MM.1S (cell line): ENCODE measurements at regions not wholly inside any gene's neighbourhood (a gene's known extent, or its start where the extent isn't known, plus 50 kb on each side); places are given as distances from the start of the nearest gene placed in this dataset.

ENCODE experiments used
- DNase-seq: peaks from one replicate; pipeline ENCODE4 v3.0.0-alpha.2; 2015
- H2AFZ ChIP-seq: fragments of 300-600 bp; sonication (generic); 2 replicates; pipeline ENCODE4 v1.6.0; 2016; ENCODE audit warnings: antibody characterized with exemption, low read length
- H3F3A ChIP-seq: fragments of 300-600 bp; sonication (generic); 2 replicates; pipeline ENCODE4 v1.6.1; 2016; ENCODE audit warnings: mild to moderate bottlenecking, antibody characterized with exemption, low read length, moderate library complexity, mixed read lengths; ENCODE audit not compliant: insufficient read depth
- H3K27ac ChIP-seq: fragments of 300-600 bp; sonication (generic); 2 replicates; pipeline ENCODE4 v1.5.1; 2016; ENCODE audit warnings: mild to moderate bottlenecking, low read length
- H3K27me3 ChIP-seq: fragments of 300-600 bp; sonication (generic); replicated peaks from 2 replicates; pipeline ENCODE4 v1.6.0; 2016; ENCODE audit warnings: low read length; ENCODE audit not compliant: insufficient read depth
- H3K36me3 ChIP-seq: fragments of 300-600 bp; sonication (generic); replicated peaks from 2 replicates; pipeline ENCODE4 v1.6.1; 2016; ENCODE audit warnings: mild to moderate bottlenecking, low read length, mixed read lengths; ENCODE audit not compliant: insufficient read depth
- H3K4me1 ChIP-seq: fragments of 300-600 bp; sonication (generic); 2 replicates; pipeline ENCODE4 v1.6.1; 2016; ENCODE audit warnings: low read length, mixed read lengths
- H3K4me2 ChIP-seq: fragments of 300-600 bp; sonication (generic); 2 replicates; pipeline ENCODE4 v1.6.0; 2016; ENCODE audit warnings: low read depth, low read length
- H3K4me3 ChIP-seq: fragments of 300-600 bp; sonication (generic); 2 replicates; pipeline ENCODE4 v1.5.1; 2016; ENCODE audit warnings: low read length, mixed read lengths
- H3K79me2 ChIP-seq: fragments of 300-600 bp; sonication (generic); 2 replicates; pipeline ENCODE4 v1.6.1; 2016; ENCODE audit warnings: mixed run types, low read length, mixed read lengths
- H3K9ac ChIP-seq: fragments of 300-600 bp; sonication (generic); 2 replicates; pipeline ENCODE4 v1.6.1; 2016; ENCODE audit warnings: low read length, mixed read lengths
- H3K9me2 ChIP-seq: fragments of 300-600 bp; sonication (generic); replicated peaks from 2 replicates; pipeline ENCODE4 v1.6.1; 2016; ENCODE audit warnings: mild to moderate bottlenecking, low read length, mixed read lengths; ENCODE audit not compliant: insufficient read depth
- H3K9me3 ChIP-seq: fragments of 300-600 bp; sonication (generic); replicated peaks from 2 replicates; pipeline ENCODE4 v1.6.1; 2016; ENCODE audit warnings: mild to moderate bottlenecking, low read length, mixed read lengths; ENCODE audit not compliant: insufficient read depth
- H4K20me1 ChIP-seq: fragments of 300-600 bp; sonication (generic); 2 replicates; pipeline ENCODE4 v1.6.1; 2016; ENCODE audit warnings: mild to moderate bottlenecking, low read length, moderate library complexity, mixed read lengths; ENCODE audit not compliant: insufficient read depth
- CTCF ChIP-seq: fragments of 300-600 bp; sonication (generic); IDR thresholded peaks from 2 replicates; pipeline ENCODE4 v1.5.1; 2016; ENCODE audit warnings: antibody characterized with exemption, low read length, mixed read lengths
- EZH2 ChIP-seq: fragments of 300-600 bp; sonication (generic); optimal IDR thresholded peaks from 2 replicates; pipeline ENCODE3; 2017; ENCODE audit warnings: low read depth, mild to moderate bottlenecking, antibody characterized with exemption, low read length, mixed read lengths
- EZH2phosphoT487 ChIP-seq: fragments of 300-600 bp; sonication (generic); IDR thresholded peaks from 2 replicates; pipeline ENCODE4 v1.6.1; 2018; ENCODE audit warnings: antibody characterized with exemption, low read length

- H4K20me1 ChIP-seq: no peaks in the 10 kb centered on the region
- H3F3A ChIP-seq: no peaks in the 10 kb centered on the region
- no peaks in the 10 kb centered on the region for H3K4me1 ChIP-seq
- H3K9me2 ChIP-seq: no peaks in the 10 kb centered on the region
- no peaks in the 10 kb centered on the region for H3K36me3 ChIP-seq
- no peak overlapping the region for H2AFZ ChIP-seq
- H3K9me3 ChIP-seq: no peaks in the 10 kb centered on the region
- H3K4me2 ChIP-seq: no peak overlapping the region
- H3K79me2 ChIP-seq: no peaks in the 10 kb centered on the region
- no peak overlapping the region for H3K9ac ChIP-seq
- no peak overlapping the region for H3K4me3 ChIP-seq
- no peak for TF ChIP-seq EZH2phosphoT487
- TF ChIP-seq EZH2: no peak
- TF ChIP-seq CTCF: no peak
- H3K27ac ChIP-seq: no peak overlapping the region
- H3K27me3 ChIP-seq: no peaks in the 10 kb centered on the region
- no peak for DNase-seq
Measured at GRCh38 chr13:90833951-90834350, 513.5 kb upstream of the MIR17HG start.

- no peak for DNase-seq
- no peaks in the 10 kb centered on the region for H3F3A ChIP-seq
- no peaks in the 10 kb centered on the region for H3K4me1 ChIP-seq
- no peaks in the 10 kb centered on the region for H3K36me3 ChIP-seq
- no peaks in the 10 kb centered on the region for H3K27me3 ChIP-seq
- no peaks in the 10 kb centered on the region for H3K9me3 ChIP-seq
- H3K9me2 ChIP-seq: no peaks in the 10 kb centered on the region
- H4K20me1 ChIP-seq: no peaks in the 10 kb centered on the region
- H3K4me2 ChIP-seq: no peak overlapping the region
- TF ChIP-seq EZH2 (no peak), EZH2phosphoT487 (no peak), CTCF (no peak)
- no peak overlapping the region for H3K27ac ChIP-seq
- no peak overlapping the region for H3K4me3 ChIP-seq
- no peaks in the 10 kb centered on the region for H3K79me2 ChIP-seq
- H2AFZ ChIP-seq: no peak overlapping the region
- no peak overlapping the region for H3K9ac ChIP-seq
Measured at GRCh38 chr13:90834700-90835099, 512.8 kb upstream of the MIR17HG start.

DNA sequence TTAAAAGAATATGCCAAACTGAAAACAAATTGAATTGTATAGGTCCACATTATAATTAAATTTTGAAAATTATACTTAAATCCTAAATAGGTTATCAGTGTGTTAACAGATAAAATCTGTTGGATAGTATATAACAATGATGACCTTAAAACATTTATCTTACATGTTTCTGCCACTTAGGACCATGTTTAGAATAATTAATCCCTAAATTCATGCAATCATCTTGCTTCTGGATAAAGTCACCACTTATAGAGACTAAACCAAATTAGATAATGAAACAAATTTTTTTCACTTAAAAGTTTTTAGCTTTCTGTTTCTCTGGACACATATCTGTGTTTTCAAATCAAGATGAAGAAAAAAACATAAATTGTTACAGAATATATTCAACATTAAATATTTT lies 511.7 kb upstream of the MIR17HG start:
- H3K9me3 ChIP-seq: no peaks in the 10 kb centered on the region
- TF ChIP-seq EZH2: no peak
- TF ChIP-seq EZH2phosphoT487: no peak
- no peak for TF ChIP-seq CTCF
- H3K4me2 ChIP-seq: no peak overlapping the region
- H3K9me2 ChIP-seq: no peaks in the 10 kb centered on the region
- no peak overlapping the region for H2AFZ ChIP-seq
- H3F3A ChIP-seq: no peaks in the 10 kb centered on the region
- no peak for DNase-seq
- no peak overlapping the region for H3K9ac ChIP-seq
- H3K4me1 ChIP-seq: no peaks in the 10 kb centered on the region
- no peaks in the 10 kb centered on the region for H3K27me3 ChIP-seq
- H3K27ac ChIP-seq: no peak overlapping the region
- no peaks in the 10 kb centered on the region for H4K20me1 ChIP-seq
- H3K4me3 ChIP-seq: no peak overlapping the region
- no peaks in the 10 kb centered on the region for H3K79me2 ChIP-seq
- no peaks in the 10 kb centered on the region for H3K36me3 ChIP-seq
